IMR-90 (cell line): ENCODE measurements at regions not wholly inside any gene's neighbourhood (a gene's known extent, or its start where the extent isn't known, plus 50 kb on each side); places are given as distances from the start of the nearest gene placed in this dataset.

ENCODE experiments used
- CTCF ChIP-seq: conservative IDR thresholded peaks from 2 replicates; pipeline ENCODE4 v1.5.1; 2012; ENCODE audit warnings: mild to moderate bottlenecking, low read depth, low read length, improper control_type of control experiment
- POLR2A ChIP-seq: IDR thresholded peaks from 2 replicates; pipeline ENCODE4 v1.6.1; 2012; ENCODE audit warnings: mild to moderate bottlenecking, low read depth, low read length
- RFX5 ChIP-seq: IDR thresholded peaks from 2 replicates; pipeline ENCODE4 v1.8.0; 2012; ENCODE audit warnings: low read depth, mild to moderate bottlenecking, low read length, moderate library complexity

DNA sequence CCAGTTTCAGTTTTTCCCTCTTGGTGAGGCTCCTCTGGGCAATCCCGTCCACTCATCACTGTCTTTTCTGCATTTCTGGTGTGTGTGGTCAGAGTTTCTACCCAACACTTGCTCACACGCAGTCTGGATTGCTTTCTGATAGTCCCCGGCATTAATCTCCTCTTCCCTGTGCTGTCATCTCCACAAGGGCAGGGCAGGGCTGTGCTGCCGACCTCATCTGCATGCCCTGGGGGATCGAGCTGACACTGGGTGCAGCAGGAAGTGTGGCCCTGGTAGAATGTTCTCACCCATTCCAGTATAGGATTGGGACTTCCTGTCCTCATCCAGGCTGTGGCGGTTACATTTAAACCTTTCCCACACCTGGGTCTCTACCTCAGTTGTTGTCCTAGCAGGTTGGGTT is 80.0 kb upstream of the FAM136A start:
- TF ChIP-seq CTCF = no peak
- TF ChIP-seq POLR2A = no peak
- TF ChIP-seq RFX5 = no peak
